ENCODE measurements at regions not wholly inside any gene's neighbourhood (a gene's known extent, or its start where the extent isn't known, plus 50 kb on each side); places are given as distances from the start of the nearest gene placed in this dataset.
A peak's percentile ranks its signal among the peaks of the same experiment; 100 is the strongest.
"Not testable (repeated sequence)": the region's sequence is repeated elsewhere in the genome, so short reads cannot be mapped to it uniquely, and the experiment has no call there.

DNA sequence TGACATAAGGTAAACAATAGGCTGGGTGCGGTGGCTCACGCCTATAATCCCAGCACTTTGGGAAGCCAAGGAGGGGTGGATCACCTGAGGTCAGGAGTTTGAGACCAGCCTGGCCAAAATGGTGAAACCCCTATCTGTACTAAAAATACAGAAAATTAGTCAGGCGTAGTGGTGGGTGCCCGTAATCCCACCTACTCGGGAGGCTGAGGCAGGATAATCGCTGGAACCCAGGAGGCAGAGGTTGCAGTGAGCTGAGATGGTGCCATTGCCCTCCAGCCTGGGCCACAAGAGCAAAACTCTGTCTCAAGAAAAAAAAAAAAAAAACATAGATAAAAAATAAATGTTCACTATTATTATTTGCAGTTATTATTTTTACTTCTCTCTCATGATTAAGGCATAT is 689.8 kb upstream of the FSHR start:
- H3K27me3 ChIP-seq (ENCODE audit: insufficient read depth); ATAC-seq; H3K27me3 Mint-ChIP-seq (ENCODE audit: insufficient read depth, low read depth, poor library complexity); H3F3A ChIP-seq (replicated peaks; ENCODE audit: low read depth); H3K4me1 ChIP-seq (ENCODE audit: insufficient read depth); H3K36me3 ChIP-seq (ENCODE audit: insufficient read depth); H3K36me3 Mint-ChIP-seq (ENCODE audit: low read depth); H3K9me2 ChIP-seq (ENCODE audit: insufficient read depth); H3K79me2 ChIP-seq (replicated peaks; ENCODE audit: insufficient read depth); H3K9me3 Mint-ChIP-seq; DNase-seq (ENCODE audit: low spot score); H4K20me1 ChIP-seq (replicated peaks; ENCODE audit: insufficient read depth); H3K27ac Mint-ChIP-seq; H3K4me3 ChIP-seq; H2AFZ ChIP-seq; H3K4me3 Mint-ChIP-seq; H3K27ac ChIP-seq (ENCODE audit: low read depth); H3K4me2 ChIP-seq; H3K4me1 Mint-ChIP-seq: not testable (repeated sequence)

DNA sequence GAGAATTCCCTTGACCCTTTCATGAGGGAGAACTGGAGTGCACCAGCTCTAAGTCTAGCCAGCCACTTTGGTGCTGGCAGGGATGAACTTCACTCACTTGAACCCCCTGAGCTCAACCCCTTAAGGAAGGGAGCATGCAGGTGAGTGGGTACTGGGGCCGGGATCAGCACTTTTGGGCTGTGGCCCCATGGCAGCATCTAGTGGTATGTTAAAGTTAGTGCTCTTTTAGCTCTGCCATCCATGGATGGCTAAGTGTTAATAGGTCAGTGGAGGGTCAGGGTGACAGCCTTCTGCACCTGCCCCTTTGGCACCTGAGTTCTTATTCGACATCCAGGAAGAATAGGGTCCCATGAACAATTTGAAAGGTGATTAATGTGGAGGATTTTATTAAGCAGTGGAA is 689.0 kb upstream of the FSHR start:
- H3K27me3 ChIP-seq (ENCODE audit: insufficient read depth) = no peaks in the 10 kb centered on the region
- H3K4me1 ChIP-seq (ENCODE audit: insufficient read depth) = no peaks in the 10 kb centered on the region
- Mint-ChIP-seq H3K4me3 (no peak overlapping the region), H3K27ac (no peak overlapping the region), H3K27me3 (ENCODE audit: insufficient read depth, low read depth, poor library complexity) (peaks cover 2% of the 10 kb centered on the region), H3K36me3 (ENCODE audit: low read depth) (no peaks in the 10 kb centered on the region; the same call in 2 of the 3 replicates), H3K9me3 (0 out of 3 replicates have a peak, but pooled peaks cover 2% of the 10 kb centered on the region), H3K4me1 (peaks cover 13% of the 10 kb centered on the region)
- no peaks in the 10 kb centered on the region for H3F3A ChIP-seq (replicated peaks; ENCODE audit: low read depth)
- H3K36me3 ChIP-seq (ENCODE audit: insufficient read depth) = no peaks in the 10 kb centered on the region
- H3K27ac ChIP-seq (ENCODE audit: low read depth) = no peak overlapping the region
- no peak overlapping the region for H2AFZ ChIP-seq
- no peak overlapping the region for H3K4me2 ChIP-seq
- no peaks in the 10 kb centered on the region for H3K9me2 ChIP-seq (ENCODE audit: insufficient read depth)
- H3K79me2 ChIP-seq (replicated peaks; ENCODE audit: insufficient read depth) = no peaks in the 10 kb centered on the region
- TF ChIP-seq, protein P1, sequence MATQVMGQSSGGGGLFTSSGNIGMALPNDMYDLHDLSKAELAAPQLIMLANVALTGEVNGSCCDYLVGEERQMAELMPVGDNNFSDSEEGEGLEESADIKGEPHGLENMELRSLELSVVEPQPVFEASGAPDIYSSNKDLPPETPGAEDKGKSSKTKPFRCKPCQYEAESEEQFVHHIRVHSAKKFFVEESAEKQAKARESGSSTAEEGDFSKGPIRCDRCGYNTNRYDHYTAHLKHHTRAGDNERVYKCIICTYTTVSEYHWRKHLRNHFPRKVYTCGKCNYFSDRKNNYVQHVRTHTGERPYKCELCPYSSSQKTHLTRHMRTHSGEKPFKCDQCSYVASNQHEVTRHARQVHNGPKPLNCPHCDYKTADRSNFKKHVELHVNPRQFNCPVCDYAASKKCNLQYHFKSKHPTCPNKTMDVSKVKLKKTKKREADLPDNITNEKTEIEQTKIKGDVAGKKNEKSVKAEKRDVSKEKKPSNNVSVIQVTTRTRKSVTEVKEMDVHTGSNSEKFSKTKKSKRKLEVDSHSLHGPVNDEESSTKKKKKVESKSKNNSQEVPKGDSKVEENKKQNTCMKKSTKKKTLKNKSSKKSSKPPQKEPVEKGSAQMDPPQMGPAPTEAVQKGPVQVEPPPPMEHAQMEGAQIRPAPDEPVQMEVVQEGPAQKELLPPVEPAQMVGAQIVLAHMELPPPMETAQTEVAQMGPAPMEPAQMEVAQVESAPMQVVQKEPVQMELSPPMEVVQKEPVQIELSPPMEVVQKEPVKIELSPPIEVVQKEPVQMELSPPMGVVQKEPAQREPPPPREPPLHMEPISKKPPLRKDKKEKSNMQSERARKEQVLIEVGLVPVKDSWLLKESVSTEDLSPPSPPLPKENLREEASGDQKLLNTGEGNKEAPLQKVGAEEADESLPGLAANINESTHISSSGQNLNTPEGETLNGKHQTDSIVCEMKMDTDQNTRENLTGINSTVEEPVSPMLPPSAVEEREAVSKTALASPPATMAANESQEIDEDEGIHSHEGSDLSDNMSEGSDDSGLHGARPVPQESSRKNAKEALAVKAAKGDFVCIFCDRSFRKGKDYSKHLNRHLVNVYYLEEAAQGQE (IDR thresholded peaks at IDR 0.05; ENCODE audit: unreplicated experiment) = no peak
- TF ChIP-seq, protein P2, sequence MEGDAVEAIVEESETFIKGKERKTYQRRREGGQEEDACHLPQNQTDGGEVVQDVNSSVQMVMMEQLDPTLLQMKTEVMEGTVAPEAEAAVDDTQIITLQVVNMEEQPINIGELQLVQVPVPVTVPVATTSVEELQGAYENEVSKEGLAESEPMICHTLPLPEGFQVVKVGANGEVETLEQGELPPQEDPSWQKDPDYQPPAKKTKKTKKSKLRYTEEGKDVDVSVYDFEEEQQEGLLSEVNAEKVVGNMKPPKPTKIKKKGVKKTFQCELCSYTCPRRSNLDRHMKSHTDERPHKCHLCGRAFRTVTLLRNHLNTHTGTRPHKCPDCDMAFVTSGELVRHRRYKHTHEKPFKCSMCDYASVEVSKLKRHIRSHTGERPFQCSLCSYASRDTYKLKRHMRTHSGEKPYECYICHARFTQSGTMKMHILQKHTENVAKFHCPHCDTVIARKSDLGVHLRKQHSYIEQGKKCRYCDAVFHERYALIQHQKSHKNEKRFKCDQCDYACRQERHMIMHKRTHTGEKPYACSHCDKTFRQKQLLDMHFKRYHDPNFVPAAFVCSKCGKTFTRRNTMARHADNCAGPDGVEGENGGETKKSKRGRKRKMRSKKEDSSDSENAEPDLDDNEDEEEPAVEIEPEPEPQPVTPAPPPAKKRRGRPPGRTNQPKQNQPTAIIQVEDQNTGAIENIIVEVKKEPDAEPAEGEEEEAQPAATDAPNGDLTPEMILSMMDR (conservative IDR thresholded peaks at IDR 0.05; ENCODE audit: low read depth in 2 of 2) = peak; percentile 20 to 55; a peak in 3 of 4 replicates
- DNase-seq (ENCODE audit: low spot score) = peak; percentile 28
- no peaks in the 10 kb centered on the region for H4K20me1 ChIP-seq (replicated peaks; ENCODE audit: insufficient read depth)
- no peak overlapping the region for H3K4me3 ChIP-seq
- peak; percentile 66 for ATAC-seq

DNA sequence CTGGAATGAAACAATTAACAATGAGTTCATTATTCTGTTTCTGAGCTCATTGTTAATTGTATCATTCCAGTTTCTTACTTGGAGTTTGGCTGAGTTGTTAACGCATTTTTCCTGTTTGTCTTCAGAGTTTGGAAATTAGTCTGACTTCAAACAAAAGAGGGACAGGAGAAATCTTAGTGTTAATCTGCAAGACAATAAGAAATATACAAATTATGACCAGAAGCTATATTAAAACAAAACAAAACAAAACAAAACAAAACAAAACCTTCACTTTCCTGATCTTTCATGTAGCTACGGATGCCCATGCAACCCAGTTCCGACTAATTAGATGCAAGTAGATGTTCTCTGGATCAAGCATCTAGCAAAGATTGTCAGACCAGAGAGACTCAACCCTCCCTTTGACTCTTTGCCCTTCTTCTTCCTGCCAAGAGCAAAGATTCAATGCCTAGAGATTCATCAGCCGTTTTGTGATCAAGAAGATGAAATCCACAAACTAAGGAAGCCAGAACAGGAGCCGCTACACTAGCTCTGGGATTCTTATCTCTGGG is 686.2 kb upstream of the FSHR start:
- ATAC-seq (no peak), DNase-seq (ENCODE audit: low spot score) (no peak)

More for the DNA sequence above, 686.2 kb upstream of the FSHR start:
- Mint-ChIP-seq H3K4me1 (peaks cover 9% of the 10 kb centered on the region; the same call in 2 of the 3 replicates), H3K36me3 (ENCODE audit: low read depth) (no peaks in the 10 kb centered on the region; the same call in 2 of the 3 replicates), H3K27me3 (ENCODE audit: insufficient read depth, low read depth, poor library complexity) (peaks cover 2% of the 10 kb centered on the region), H3K27ac (no peak overlapping the region), H3K4me3 (no peak overlapping the region), H3K9me3 (0 out of 3 replicates have a peak, but pooled peaks cover 2% of the 10 kb centered on the region)
- H3F3A ChIP-seq (replicated peaks; ENCODE audit: low read depth) = no peaks in the 10 kb centered on the region
- H2AFZ ChIP-seq = no peak overlapping the region
- H3K79me2 ChIP-seq (replicated peaks; ENCODE audit: insufficient read depth) = no peaks in the 10 kb centered on the region
- H4K20me1 ChIP-seq (replicated peaks; ENCODE audit: insufficient read depth) = no peaks in the 10 kb centered on the region
- H3K36me3 ChIP-seq (ENCODE audit: insufficient read depth) = no peaks in the 10 kb centered on the region
- TF ChIP-seq ZNF114 (CRISPR knock-in tag; IDR thresholded peaks at IDR 0.05) = no peak
- no peak for TF ChIP-seq JUNB (IDR thresholded peaks at IDR 0.05; ENCODE audit: unreplicated experiment)
- no peak for TF ChIP-seq POLR2AphosphoS5 (IDR thresholded peaks at IDR 0.05; ENCODE audit: low read depth)
- no peak for TF ChIP-seq EZH2 (IDR thresholded peaks at IDR 0.05; ENCODE audit: low read depth, unreplicated experiment)
- TF ChIP-seq, protein P3, sequence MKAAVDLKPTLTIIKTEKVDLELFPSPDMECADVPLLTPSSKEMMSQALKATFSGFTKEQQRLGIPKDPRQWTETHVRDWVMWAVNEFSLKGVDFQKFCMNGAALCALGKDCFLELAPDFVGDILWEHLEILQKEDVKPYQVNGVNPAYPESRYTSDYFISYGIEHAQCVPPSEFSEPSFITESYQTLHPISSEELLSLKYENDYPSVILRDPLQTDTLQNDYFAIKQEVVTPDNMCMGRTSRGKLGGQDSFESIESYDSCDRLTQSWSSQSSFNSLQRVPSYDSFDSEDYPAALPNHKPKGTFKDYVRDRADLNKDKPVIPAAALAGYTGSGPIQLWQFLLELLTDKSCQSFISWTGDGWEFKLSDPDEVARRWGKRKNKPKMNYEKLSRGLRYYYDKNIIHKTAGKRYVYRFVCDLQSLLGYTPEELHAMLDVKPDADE (IDR thresholded peaks at IDR 0.05) = no peak
- TF ChIP-seq STAT1 (IDR thresholded peaks at IDR 0.05; ENCODE audit: unreplicated experiment) = no peak
- TF ChIP-seq, protein P2 (conservative IDR thresholded peaks at IDR 0.05; ENCODE audit: low read depth in 2 of 2) = no peak
- no peak for TF ChIP-seq ZNF331 (CRISPR knock-in tag; IDR thresholded peaks at IDR 0.05; ENCODE audit: low read depth)
- no peaks in the 10 kb centered on the region for H3K9me2 ChIP-seq (ENCODE audit: insufficient read depth)
- H3K27me3 ChIP-seq (ENCODE audit: insufficient read depth) = no peaks in the 10 kb centered on the region
- H3K4me3 ChIP-seq = no peak overlapping the region
- H3K4me2 ChIP-seq = no peak overlapping the region
- no peak overlapping the region for H3K27ac ChIP-seq (ENCODE audit: low read depth)
- no peaks in the 10 kb centered on the region for H3K4me1 ChIP-seq (ENCODE audit: insufficient read depth)

All from GM23338 (cell line).